NCI-H774 (cell line): ENCODE measurements at regions not wholly inside any gene's neighbourhood (a gene's known extent, or its start where the extent isn't known, plus 50 kb on each side); places are given as distances from the start of the nearest gene placed in this dataset.
"Not testable (repeated sequence)": the region's sequence is repeated elsewhere in the genome, so short reads cannot be mapped to it uniquely, and the experiment has no call there.

Experiments used
- DNase-seq: peaks from one replicate; lab custom pipeline; 2025; lab: John Stamatoyannopoulos, UW

GRCh38 chr4:126354784-126355183 is 1040.0 kb downstream of the FAT4 start:
- no peak for DNase-seq

- DNase-seq = no peak
Observed at GRCh38 chr4:126358041-126358440, 1043.3 kb downstream of the FAT4 start.

- DNase-seq = no peak
Observed at GRCh38 chr4:126361287-126361686, 1046.5 kb downstream of the FAT4 start.

GRCh38 chr4:126364311-126364911 is 1049.7 kb downstream of the FAT4 start:
- DNase-seq = no peak

GRCh38 chr4:126369076-126369475 is 1054.3 kb downstream of the FAT4 start:
- DNase-seq = no peak

GRCh38 chr4:126372634-126373033 is 1057.9 kb downstream of the FAT4 start:
- no peak for DNase-seq

- no peak for DNase-seq
Observed at GRCh38 chr4:126375462-126376054, 1060.8 kb downstream of the FAT4 start.

- DNase-seq = no peak
Observed at GRCh38 chr4:126385954-126386353, 1071.2 kb downstream of the FAT4 start.

GRCh38 chr4:126386512-126386911 is 1071.8 kb downstream of the FAT4 start:
- DNase-seq = no peak

GRCh38 chr4:126395664-126396063 is 1080.9 kb downstream of the FAT4 start:
- DNase-seq = no peak

- DNase-seq = no peak
Observed at GRCh38 chr4:126396121-126396520, 1081.4 kb downstream of the FAT4 start.

GRCh38 chr4:126396703-126397102 is 1081.9 kb downstream of the FAT4 start:
- no peak for DNase-seq

GRCh38 chr4:126404549-126404948 is 1089.8 kb downstream of the FAT4 start:
- DNase-seq = no peak

- DNase-seq = no peak
Observed at GRCh38 chr4:126405369-126405982, 1090.7 kb downstream of the FAT4 start.

GRCh38 chr4:126409746-126410145 is 1095.0 kb downstream of the FAT4 start:
- no peak for DNase-seq

- DNase-seq = no peak
Observed at GRCh38 chr4:126411047-126411446, 1096.3 kb downstream of the FAT4 start.

GRCh38 chr4:126412310-126412709 is 1097.6 kb downstream of the FAT4 start:
- DNase-seq = not testable (repeated sequence)

GRCh38 chr4:126414741-126415140 is 1100.0 kb downstream of the FAT4 start:
- no peak for DNase-seq

GRCh38 chr4:126419266-126419665 is 1104.5 kb downstream of the FAT4 start:
- DNase-seq = no peak

- no peak for DNase-seq
Observed at GRCh38 chr4:126427853-126428252, 1113.1 kb downstream of the FAT4 start.

- DNase-seq = no peak
Observed at GRCh38 chr4:126431049-126431448, 1116.3 kb downstream of the FAT4 start.

GRCh38 chr4:126435491-126435890 is 1120.7 kb downstream of the FAT4 start:
- no peak for DNase-seq

GRCh38 chr4:126440297-126440696 is 1125.5 kb downstream of the FAT4 start:
- DNase-seq = no peak
